ENCODE measurements at regions not wholly inside any gene's neighbourhood (a gene's known extent, or its start where the extent isn't known, plus 50 kb on each side); places are given as distances from the start of the nearest gene placed in this dataset.

GRCh38 chr6:139569566-139569965 lies 195.1 kb upstream of the CITED2 start:
- TF ChIP-seq CTCF (IDR thresholded peaks at IDR 0.05): no peak
- TF ChIP-seq POLR2A (IDR thresholded peaks at IDR 0.05): no peak
